ENCODE measurements at regions not wholly inside any gene's neighbourhood (a gene's known extent, or its start where the extent isn't known, plus 50 kb on each side); places are given as distances from the start of the nearest gene placed in this dataset.

GRCh38 chr16:74201576-74201975 lies 95.0 kb upstream of the PSMD7 start:
- POLR2A ChIA-PET = no interaction called here
- BruUV-seq (replicated peaks) = no TSS peak
- SMC1A ChIA-PET (ENCODE audit: uncharacterized antibody, unreplicated experiment) = no interaction called here

GRCh38 chr16:74200921-74201320 lies 95.7 kb upstream of the PSMD7 start:
- no peak overlapping the region for H3K4me3 ChIP-seq
- intact Hi-C loops (cut with micrococcal nuclease; ENCODE audit: unreplicated experiment) (no loop called here), in situ Hi-C loops (cut with MboI) (no loop called here)
- H4K20me1 ChIP-seq (ENCODE audit: control insufficient read depth, insufficient read depth) = no peaks in the 10 kb centered on the region
- H3K36me3 ChIP-seq (ENCODE audit: control insufficient read depth in 2 of 2, insufficient read depth in 2 of 2, low read length in 1 of 2) = no peaks in the 10 kb centered on the region
- H2AFZ ChIP-seq (ENCODE audit: control insufficient read depth, low read depth, low read length) = no peak overlapping the region
- no peak overlapping the region for H3K27ac ChIP-seq (ENCODE audit: control insufficient read depth, insufficient read depth)
- H3K9ac ChIP-seq (ENCODE audit: control insufficient read depth, insufficient read depth, low read length) = no peak overlapping the region
- H3K9me3 ChIP-seq (replicated peaks; ENCODE audit: control insufficient read depth, insufficient read depth, low read length) = no peaks in the 10 kb centered on the region
- no peak overlapping the region for H3K4me2 ChIP-seq (ENCODE audit: control insufficient read depth, insufficient read depth)
- ChIA-PET RAD21 (ENCODE audit: unreplicated experiment) (no interaction called here), SMC1A (ENCODE audit: uncharacterized antibody, unreplicated experiment) (no interaction called here), CTCF (no interaction called here), POLR2A (no interaction called here)
- DNase-seq (ENCODE audit: low read depth, low spot score) (no peak), ATAC-seq (no peak), FAIRE-seq (no peak)
- WGBS (ENCODE audit: insufficient coverage, insufficient replicate concordance, low lambda C conversion rate, missing lambda C conversion rate) = 10% methylated on average over 5 of the region's 5 CpGs
- no peaks in the 10 kb centered on the region for H3K79me2 ChIP-seq (ENCODE audit: control insufficient read depth, insufficient read depth, low read length)
- TF ChIP-seq NFYA (IDR thresholded peaks at IDR 0.05; ENCODE audit: borderline replicate concordance, low read depth, low read length) = no peak
- H3K27me3 ChIP-seq (replicated peaks in 1 of 2; ENCODE audit: control insufficient read depth in 2 of 2, insufficient read depth in 2 of 2, low read length in 1 of 2) = peaks cover 0 to 2% of the 10 kb centered on the region in 2 experiments; a peak in 1 of 4 replicates
- H3K4me1 ChIP-seq (ENCODE audit: control insufficient read depth, insufficient read depth, low read length) = no peaks in the 10 kb centered on the region
- BruUV-seq (replicated peaks) = no TSS peak

More at GRCh38 chr16:74201576-74201975, 95.0 kb upstream of the PSMD7 start:
- ATAC-seq (no peak), DNase-seq (ENCODE audit: low read depth, low spot score) (no peak), FAIRE-seq (no peak)
- Histone ChIP-seq H3K36me3 (ENCODE audit: control insufficient read depth in 2 of 2, insufficient read depth in 2 of 2, low read length in 1 of 2) (no peaks in the 10 kb centered on the region), H3K9ac (ENCODE audit: control insufficient read depth, insufficient read depth, low read length) (no peak overlapping the region), H3K9me3 (replicated peaks; ENCODE audit: control insufficient read depth, insufficient read depth, low read length) (no peaks in the 10 kb centered on the region), H3K4me3 (no peak overlapping the region), H3K27ac (ENCODE audit: control insufficient read depth, insufficient read depth) (no peak overlapping the region), H3K79me2 (ENCODE audit: control insufficient read depth, insufficient read depth, low read length) (no peaks in the 10 kb centered on the region), H4K20me1 (ENCODE audit: control insufficient read depth, insufficient read depth) (no peaks in the 10 kb centered on the region), H2AFZ (ENCODE audit: control insufficient read depth, low read depth, low read length) (no peak overlapping the region), H3K27me3 (replicated peaks in 1 of 2; ENCODE audit: control insufficient read depth in 2 of 2, insufficient read depth in 2 of 2, low read length in 1 of 2) (peaks cover 0 to 2% of the 10 kb centered on the region in 2 experiments; a peak in 1 of 4 replicates), H3K4me1 (ENCODE audit: control insufficient read depth, insufficient read depth, low read length) (no peaks in the 10 kb centered on the region), H3K4me2 (ENCODE audit: control insufficient read depth, insufficient read depth) (no peak overlapping the region)
- intact Hi-C loops (cut with micrococcal nuclease; ENCODE audit: unreplicated experiment) (no loop called here), in situ Hi-C loops (cut with MboI) (no loop called here)
- RAD21 ChIA-PET (ENCODE audit: unreplicated experiment) = no interaction called here
- CTCF ChIA-PET = interaction anchor here (0.6 kb wide), 1 partner anchor 74 kb away, joined by 4 read pairs; no protein-coding TSS in a partner anchor
- WGBS (ENCODE audit: insufficient coverage, insufficient replicate concordance, low lambda C conversion rate, missing lambda C conversion rate) = 21% methylated on average over 2 of the region's 2 CpGs
- TF ChIP-seq NR2F1 (conservative IDR thresholded peaks at IDR 0.05) = no peak
- no peak for TF ChIP-seq KLF5 (IDR thresholded peaks at IDR 0.05; ENCODE audit: partially characterized antibody)
- TF ChIP-seq SMAD1 (IDR thresholded peaks at IDR 0.05; ENCODE audit: low read depth, partially characterized antibody) = no peak
- no peak for TF ChIP-seq HCFC1 (IDR thresholded peaks at IDR 0.05; ENCODE audit: low read length)
